HepG2 (cell line): ENCODE measurements at regions not wholly inside any gene's neighbourhood (a gene's known extent, or its start where the extent isn't known, plus 50 kb on each side); places are given as distances from the start of the nearest gene placed in this dataset.
"Not testable (repeated sequence)": the region's sequence is repeated elsewhere in the genome, so short reads cannot be mapped to it uniquely, and the experiment has no call there.

Experiments
- ATAD3A ChIP-seq: sonication (generic); formaldehyde crosslinking; IDR thresholded peaks from 2 replicates; pipeline ENCODE4 v1.4.0; 2020; ENCODE audit warnings: missing genetic modification reagents
- CCAR2 ChIP-seq: fragments of 200-400 bp; formaldehyde crosslinking; optimal IDR thresholded peaks from 2 replicates; pipeline ENCODE3; 2018; ENCODE audit warnings: low read depth, mild to moderate bottlenecking, low read length, moderate library complexity
- CEBPB ChIP-seq: IDR thresholded peaks from 2 replicates; pipeline ENCODE4 v1.6.1; 2011; ENCODE audit warnings: low read depth, low read length, improper control_type of control experiment, borderline replicate concordance
- CREB3 ChIP-seq: sonication (generic); formaldehyde crosslinking; IDR thresholded peaks from 2 replicates; pipeline ENCODE4 v1.5.0; 2020; ENCODE audit warnings: missing genetic modification reagents
- CTCF ChIP-seq: sonication (generic); formaldehyde crosslinking; IDR thresholded peaks from 2 replicates; pipeline ENCODE4 v1.5.0; 2020; ENCODE audit warnings: mild to moderate bottlenecking, missing genetic modification reagents, moderate library complexity
- GLI4 ChIP-seq: sonication (generic); formaldehyde crosslinking; IDR thresholded peaks from 2 replicates; pipeline ENCODE4 v1.5.1; 2020; ENCODE audit warnings: missing genetic modification reagents, mild to moderate bottlenecking, moderate library complexity, borderline replicate concordance
- IRF2 ChIP-seq: IDR thresholded peaks from 2 replicates; pipeline ENCODE4 v1.6.1; 2018; ENCODE audit warnings: missing genetic modification reagents, missing compliant biosample characterization
- REL ChIP-seq: sonication (generic); formaldehyde crosslinking; conservative IDR thresholded peaks from 2 replicates; pipeline ENCODE4 v1.8.0; 2022; ENCODE audit warnings: mild to moderate bottlenecking, missing genetic modification reagents, moderate library complexity

GRCh38 chr20:29876084-29876910, 1381.2 kb upstream of the DEFB115 start:
- not testable (repeated sequence) for TF ChIP-seq CREB3 (CRISPR knock-in tag); REL (CRISPR knock-in tag); CTCF; CEBPB; CCAR2; IRF2 (CRISPR knock-in tag); ATAD3A; GLI4 (CRISPR knock-in tag)
